ENCODE measurements at regions not wholly inside any gene's neighbourhood (a gene's known extent, or its start where the extent isn't known, plus 50 kb on each side); places are given as distances from the start of the nearest gene placed in this dataset.

DNA sequence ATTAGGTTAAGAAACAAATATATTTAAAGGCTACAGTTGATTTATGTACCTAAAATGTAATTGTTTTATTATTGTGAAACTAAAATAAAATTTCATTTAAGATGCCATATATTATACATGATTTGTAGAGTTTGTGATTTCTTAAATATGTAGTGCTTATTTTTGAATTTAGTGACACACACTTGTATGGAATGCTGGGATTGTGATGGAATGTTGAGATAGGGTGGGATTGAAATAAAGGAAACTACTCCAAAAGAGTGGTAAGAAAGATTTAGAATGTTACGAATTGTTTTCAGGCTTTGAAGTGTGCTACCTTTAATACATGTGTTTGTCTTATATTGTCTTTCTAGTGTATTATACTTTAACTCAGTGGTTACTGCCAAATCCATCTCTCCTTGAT is 330.3 kb upstream of the PITX2 start:
- DNase-seq (ENCODE audit: low spot score): no peak

DNA sequence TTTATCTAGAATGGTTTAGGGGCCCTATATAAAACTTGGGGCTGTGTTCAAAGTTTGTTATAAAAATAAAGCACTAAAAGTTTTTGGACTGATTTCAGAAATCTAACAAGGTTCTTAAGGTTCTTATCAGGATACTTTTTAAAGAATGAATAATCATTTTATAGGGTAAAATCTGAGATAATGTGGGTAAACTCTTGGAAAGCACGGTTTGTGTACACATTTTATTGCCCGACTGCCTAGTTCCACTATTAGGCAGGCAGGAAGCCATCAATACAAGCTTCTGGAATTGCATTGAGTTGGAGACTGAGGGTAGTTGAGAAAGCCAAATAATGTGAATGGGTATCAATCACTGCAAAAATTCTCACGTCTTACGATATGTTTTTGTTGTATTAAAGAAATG is 331.0 kb upstream of the PITX2 start:
- no peak for DNase-seq (ENCODE audit: low spot score)

DNA sequence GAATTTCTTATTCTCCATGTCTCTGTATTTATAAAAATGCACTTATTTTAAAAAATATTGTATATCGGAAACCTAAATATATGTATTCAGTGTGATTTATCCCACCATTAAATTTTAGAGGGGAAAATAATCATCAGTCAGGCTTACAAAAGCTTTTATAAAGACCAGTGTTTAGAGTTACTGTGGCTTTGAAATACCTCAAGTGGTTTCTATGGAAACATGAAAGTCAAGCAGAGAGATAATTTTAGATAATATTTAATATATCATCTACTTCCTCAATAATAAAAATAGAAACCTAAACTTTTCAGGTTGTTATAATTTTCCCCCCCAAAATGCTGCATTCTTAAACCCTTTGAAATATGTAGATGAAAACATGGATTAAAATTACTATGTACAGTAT is 332.9 kb upstream of the PITX2 start:
- no peak for DNase-seq (ENCODE audit: low spot score)

DNA sequence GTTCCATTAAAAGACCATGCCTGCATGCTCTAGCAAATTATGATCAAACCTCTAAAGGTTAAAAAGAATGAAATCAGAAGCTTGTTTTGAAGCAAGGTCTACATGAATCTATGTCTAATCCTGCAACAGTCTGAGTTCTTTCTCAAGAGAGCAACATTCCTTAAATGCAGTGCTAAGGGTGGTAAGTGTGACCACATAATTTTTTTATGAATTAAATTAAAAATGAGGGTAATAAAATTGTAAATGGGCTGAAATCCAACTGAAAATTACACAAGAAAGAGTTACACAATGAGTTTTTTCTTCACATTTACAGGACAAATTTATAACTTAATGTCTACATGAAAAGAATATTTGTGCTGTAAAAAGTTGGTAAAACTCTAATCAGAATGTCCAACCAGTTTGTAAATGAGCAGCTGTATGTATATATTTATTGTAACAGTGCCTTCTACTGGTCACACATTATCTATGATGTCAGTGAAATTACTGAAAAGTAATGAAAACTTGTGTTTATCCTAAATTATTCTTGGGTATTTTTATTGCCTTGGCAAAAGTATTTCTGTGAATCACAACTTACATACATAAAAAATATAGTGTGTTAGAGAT is 336.3 kb upstream of the PITX2 start:
- DNase-seq (ENCODE audit: low spot score): no peak

DNA sequence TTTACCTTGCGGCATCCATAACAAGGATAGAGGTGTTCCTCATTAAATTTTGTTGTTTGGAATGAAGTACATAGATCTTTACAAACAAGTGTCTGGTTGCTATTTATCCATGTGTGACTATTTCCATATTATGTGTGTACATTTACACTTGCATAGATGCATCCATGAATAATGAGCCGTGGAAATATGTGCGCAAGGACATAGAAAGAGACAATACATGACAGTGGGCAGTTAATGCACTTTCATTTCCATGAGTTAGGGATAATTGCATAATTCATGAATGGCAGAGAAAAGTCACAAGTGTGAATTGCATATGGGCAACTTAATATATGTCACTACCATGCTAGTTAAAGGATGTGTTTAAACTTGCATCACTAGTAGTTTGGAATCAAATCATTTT is 338.2 kb upstream of the PITX2 start:
- DNase-seq (ENCODE audit: low spot score): no peak

DNA sequence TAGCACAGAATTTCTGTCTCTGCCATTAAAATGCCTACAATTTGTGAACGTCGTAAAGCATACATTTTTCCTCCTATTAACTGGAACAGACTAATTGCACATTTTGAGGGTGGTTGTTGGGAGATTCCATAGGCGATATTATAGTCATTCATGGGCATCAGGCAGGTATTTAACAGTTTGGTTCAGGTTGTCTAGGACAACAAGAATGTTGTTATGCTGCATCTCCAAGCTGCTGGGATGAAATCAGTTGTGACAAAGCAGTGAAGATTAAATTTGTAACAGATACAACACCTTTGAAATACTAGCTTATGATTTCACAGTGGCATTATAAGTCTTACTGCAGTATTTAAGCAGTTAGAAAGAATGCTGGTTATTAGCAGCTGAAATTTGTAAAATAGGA is 339.7 kb upstream of the PITX2 start:
- no peak for DNase-seq (ENCODE audit: low spot score)

DNA sequence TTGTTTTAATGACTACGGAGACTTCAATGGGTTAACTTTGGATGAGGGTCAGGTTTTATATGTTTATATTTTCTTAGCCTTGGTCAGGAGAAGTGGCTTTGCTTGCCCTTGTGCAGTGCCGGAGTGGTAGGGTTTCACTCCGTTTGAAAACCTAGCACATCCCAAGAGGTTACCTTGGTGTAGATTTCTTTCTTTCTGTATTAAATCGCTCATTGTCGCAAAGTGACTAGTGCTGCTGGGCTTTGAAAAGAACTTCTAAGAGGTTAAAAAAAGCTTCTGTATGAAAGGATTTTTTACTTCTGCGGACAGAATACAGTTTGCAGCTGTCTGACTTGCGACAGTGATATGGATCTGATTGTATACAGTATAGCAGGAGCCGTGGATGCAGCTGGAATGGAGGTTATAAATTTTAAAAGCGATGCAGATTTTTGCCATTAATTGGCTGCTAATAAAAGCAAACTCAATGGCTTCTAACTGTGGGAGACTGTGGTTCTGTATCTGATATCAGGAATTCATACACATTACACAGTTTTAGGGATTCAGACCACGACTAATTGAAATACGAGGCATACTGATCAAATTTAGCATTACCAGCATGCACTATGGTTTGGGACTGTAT is 340.9 kb upstream of the PITX2 start:
- no peak for DNase-seq (ENCODE audit: low spot score)

DNA sequence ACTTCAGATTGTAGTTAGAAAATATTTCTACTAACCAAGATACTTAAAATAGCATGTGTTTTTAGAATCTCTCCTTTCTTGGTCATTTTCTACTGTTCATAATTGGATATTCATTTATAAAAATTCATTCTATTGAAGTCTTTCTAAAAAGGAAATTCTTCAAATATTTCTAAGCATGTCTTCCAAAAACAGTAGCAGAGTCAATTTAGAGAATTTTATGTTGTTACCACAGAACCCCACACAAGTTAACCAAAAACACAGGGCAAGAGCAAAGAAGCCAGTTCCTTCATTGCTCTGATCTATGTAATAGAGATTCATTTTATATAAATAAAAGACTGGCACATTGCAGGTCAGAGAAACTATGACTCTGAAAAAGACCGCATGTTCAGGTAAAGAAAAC is 345.1 kb upstream of the PITX2 start:
- no peak for DNase-seq (ENCODE audit: low spot score)

DNA sequence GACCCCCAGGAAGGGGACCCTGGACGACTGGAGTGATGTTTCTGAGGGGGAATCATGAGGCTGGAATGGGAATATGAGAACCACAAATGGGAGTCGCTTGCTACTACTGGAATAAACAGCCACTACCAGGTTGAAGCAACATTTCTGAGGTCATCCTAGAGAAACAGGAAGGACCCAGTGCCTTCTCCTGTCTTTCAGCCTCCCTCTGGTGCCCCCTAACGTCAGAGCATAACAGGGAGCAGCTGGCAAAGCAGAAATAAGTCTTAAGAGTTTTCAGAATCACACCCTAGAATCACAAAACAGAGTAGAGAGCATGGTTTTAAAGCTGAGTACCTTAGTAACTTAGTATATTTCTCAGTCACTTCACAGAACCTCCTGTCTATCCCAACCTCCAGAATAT is 347.8 kb upstream of the PITX2 start:
- DNase-seq (ENCODE audit: low spot score): no peak

DNA sequence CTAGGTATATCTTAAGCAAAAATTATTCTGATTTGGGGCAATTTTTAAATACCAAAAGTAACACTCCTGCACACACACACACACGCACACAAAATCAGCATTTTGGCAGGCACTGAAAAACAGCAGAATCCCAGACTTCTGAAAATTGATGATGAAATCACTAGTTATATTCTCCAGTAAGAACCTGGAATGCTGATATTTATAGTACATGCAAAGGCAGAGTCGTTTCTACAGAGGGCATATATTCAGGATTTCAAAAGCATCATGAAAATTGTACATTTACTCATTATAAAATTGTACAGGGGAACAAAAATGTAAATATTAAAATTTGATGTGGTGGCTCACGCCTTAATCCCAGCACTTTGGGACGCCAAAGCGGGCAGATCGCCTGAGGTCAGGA is 352.5 kb upstream of the PITX2 start:
- DNase-seq (ENCODE audit: low spot score): no peak

DNA sequence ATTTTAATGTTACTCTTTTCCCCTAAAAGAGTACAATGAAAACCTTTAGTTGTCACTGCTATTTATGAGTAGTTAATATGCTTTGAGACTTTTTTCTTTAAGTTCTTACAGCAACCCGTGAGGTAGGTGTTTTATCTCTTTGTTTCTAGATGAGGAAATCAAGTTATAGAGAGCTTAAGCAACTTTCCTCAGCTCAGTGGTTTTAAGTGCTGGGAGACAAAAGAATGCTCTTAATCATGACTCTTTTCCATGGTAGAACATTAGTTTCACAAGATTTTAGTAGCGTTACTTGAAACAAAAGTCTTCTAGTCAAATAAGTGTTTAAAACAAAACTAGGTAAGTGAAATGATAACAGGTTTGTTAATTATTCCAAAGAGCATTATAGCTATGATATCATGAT is 354.7 kb upstream of the PITX2 start:
- DNase-seq (ENCODE audit: low spot score): no peak

DNA sequence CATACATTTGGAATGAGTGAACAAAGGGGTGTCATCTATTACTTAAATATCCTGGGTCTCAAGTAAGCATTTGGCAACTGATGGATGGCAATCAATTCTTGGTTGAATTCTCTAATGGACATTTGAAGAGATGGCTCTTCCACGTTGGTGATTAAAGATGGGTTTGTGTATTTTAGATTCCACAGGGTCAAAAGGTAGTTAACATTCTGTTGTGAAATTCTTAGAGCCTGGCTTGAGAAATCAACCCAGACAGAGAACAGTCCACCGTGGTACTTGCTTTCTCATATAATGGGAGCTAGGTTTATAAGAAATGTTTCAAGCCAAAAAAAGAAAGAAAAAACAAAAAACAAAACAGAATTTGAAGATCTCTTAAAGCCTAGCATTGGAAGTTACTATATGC is 355.9 kb upstream of the PITX2 start:
- no peak for DNase-seq (ENCODE audit: low spot score)

DNA sequence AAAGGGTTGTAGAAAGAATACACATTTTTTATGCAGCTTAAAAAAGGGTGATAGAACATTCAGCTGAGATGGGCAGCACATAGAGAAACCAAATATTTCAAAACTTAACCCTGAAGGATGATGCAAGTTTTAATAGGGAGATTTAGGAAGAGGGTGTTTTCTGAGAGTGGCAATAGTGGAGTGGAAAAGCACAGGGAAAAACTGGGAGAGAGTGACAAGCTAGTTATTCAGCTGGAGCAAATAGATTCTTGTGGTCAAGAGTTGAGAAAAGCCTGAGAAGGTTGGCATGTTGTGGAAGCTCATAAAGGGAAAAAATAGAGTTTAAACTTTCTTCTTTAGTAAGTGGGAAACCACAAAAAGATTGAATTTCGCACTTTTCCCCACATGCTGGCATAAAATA is 359.6 kb upstream of the PITX2 start:
- no peak for DNase-seq (ENCODE audit: low spot score)

DNA sequence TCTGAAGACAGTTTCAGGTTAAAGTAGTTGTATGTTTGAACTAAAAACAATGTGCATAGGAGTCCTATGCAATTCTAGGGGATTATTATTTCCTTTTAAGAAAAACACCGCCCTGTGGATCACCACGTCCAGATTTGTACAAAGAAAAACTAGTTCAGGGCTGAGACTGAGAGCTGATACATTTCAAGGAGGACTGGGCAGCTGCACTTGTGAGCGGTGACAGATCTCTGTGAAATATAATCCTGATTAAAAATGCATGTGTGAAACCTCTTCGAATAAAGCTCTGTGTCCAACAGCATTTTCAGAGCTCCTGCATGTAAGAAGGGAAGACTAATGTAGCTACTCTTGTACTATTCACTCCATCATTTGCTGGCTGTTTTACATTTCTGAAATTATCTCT is 365.8 kb upstream of the PITX2 start:
- DNase-seq (ENCODE audit: low spot score): no peak

DNA sequence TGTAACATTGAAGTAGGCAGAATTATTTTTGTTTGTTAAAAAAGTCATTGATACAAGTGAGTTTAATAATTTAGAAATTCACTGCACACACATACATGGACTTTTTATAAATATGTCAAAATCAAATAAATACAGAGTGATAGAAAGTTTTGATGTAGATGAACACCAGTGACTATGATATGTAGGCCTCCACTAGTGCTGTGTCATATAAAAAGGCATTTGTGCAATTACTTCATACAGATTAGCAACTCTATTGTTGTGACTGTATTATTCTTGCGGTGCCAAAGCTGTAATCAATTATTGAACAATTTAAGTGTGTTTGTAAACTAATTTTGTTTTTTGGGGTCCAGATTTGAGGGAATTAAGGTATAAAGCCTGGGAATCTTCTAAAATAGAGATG is 366.2 kb upstream of the PITX2 start:
- DNase-seq (ENCODE audit: low spot score): no peak

DNA sequence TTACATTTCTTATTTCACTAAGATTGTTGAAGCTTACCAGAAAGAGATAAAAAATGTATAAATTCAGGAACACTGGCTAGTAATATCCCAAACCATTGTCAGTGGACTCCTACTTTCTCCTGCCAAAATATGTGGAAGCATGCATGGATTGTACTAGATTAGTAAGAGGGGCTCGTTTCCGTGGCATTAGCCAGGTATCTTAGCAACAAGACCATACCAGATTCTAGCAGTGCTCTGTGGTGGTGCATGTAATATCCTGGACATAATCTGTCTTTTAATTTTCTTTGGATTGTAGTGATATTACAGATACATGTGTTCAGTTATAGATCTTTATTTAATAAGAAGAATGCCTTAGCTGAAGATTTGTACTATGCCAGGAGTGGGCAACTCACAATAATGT is 371.9 kb upstream of the PITX2 start:
- DNase-seq (ENCODE audit: low spot score): no peak

DNA sequence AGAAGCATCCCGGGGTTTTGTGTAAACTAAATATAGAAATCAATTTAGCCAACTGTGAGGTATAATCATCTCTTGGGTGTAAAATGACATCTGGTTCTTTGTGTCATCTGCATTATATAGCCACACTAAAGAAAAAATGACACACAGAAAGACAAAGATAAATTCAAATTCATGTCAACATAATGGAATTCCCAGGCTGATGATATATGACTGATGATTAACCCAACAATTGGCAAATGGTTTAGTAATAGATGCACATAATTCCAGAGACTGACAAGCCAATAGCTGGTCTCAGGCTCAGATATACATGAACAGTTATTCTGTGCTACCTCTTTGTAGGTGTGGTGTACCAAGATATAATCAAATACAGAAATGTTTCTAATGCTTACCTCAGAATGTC is 375.4 kb upstream of the PITX2 start:
- DNase-seq (ENCODE audit: low spot score): no peak

DNA sequence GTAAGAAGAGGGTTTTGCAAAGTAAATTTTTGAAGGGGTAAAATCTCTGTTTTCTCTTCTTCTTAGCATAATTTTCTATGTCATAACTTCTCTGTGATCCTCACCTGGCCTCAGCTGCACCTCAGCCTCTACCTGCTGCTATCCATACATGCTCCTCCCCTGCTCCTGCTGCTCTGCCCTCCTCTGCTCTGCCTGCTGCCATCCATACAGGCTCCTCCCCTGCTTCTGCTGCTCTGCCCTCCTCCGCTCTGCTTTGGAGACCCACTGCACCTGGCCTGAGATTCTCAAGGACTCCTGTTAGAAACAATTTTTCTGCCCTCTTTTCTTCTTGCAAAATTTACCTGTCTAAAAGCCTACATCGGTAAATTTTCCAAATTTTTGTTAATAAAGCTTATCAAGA is 388.6 kb upstream of the PITX2 start:
- no peak for DNase-seq (ENCODE audit: low spot score)

DNA sequence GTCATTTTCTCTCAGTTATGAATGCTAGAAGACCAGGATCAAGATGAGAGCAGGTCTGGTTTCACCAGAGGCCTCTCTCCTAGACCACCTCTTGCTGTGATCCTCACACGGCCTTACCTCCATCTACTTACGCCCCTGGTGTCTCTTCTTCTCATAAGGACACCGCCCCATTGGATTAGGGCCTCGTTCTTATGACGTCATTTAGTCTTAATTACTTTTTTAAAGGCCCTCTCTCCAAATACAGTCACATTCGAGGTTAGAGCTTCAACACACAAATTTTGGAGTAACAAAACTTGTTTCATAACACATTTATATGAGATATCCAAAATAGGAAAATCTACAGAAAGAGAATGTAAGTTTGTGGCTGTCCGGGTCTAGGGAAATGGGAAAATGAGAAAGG is 391.0 kb upstream of the PITX2 start:
- DNase-seq (ENCODE audit: low spot score): no peak

DNA sequence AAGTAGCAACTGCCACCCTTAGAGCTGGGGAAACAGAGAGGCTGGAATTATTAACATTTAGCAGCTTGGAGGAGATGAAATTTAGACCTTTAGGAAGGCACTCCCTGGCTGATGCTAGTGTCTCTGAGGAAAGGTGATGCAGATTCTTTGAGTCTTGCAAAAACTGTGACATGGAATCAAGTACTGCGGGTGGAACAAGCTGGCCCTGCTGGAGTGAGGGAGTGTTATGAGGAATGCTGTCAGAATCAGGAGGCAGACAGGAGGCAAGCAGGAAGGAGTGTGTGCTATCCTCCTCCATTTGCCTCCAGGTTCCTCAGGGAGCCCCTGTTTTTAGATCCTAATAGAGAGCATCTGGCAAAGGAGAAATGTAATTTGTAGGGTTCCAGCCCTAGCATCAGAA is 391.7 kb upstream of the PITX2 start:
- no peak for DNase-seq (ENCODE audit: low spot score)

DNA sequence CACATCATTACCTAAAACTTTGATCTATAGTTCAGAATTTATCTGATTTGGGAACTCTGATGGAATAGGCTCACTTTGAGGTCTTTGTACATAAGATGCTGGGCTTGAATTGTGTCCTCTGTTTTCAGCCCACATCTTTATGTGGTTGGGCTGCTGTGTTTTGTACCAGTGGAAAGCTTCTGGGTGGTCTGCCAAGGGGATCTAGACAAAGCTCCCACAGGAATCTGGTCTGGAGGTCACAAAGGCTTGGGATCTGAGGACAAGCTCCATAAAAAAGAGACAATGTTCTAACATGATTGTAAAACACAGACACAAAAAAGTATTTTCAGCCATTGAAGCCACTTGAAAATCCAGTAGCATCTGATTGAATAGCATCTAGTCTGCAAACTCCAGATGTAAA is 393.5 kb upstream of the PITX2 start:
- no peak for DNase-seq (ENCODE audit: low spot score)

DNA sequence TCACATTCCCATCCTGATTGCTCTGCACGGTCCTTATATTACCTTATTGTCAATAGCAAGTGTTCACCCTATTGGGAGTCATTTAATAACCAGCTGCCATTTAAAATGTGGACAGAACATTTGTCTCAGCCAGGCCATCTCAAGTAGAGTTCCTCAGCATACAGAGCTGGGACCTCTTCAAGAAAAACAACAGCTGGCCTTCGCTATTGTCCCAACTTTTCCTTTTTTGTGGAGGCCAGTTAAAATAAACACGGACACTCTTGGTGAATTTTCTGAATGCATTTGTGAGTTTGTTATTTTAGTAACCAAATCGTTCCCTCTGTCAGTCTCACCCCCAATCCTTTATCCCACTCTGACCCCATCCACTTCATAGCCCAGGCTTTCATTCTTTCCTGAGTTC is 395.3 kb upstream of the PITX2 start:
- no peak for DNase-seq (ENCODE audit: low spot score)

DNA sequence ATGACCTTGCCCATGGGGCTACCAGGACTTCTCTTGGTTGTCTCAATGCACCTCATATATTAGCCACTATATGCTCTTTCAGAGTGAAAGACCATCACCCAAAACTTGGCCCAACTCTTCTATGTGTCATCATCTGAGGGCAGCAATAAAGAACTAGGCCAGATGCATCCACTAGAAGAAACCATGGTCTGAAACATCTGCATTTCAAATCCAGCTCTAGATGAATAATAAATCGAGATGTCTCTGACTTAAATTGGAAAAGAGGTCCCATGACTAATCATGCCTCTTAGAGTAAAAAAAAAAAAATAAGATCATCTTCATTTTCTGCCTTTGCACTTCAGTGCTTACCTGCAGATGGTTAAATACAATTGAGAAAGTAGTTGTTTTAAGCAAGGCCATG is 397.6 kb upstream of the PITX2 start:
- no peak for DNase-seq (ENCODE audit: low spot score)

DNA sequence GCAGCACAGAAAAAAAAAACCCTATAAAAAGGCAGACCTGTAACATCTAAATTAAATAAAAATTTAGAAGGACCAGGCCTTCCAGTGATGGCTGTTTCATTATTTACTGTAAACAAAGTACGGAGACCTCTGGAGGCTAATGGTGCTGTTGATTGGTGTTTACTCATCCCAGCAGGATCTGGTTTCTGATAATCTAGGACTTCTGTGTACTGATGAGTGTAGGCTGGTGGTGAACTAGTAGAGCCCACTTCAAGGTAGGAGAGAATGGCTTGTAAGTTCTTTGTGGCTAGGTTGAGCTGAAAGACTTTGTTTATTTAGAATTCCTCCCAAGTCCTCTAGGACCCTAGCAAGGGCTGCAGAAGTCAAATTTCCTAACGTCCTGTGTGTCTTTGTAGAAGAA is 398.1 kb upstream of the PITX2 start:
- no peak for DNase-seq (ENCODE audit: low spot score)
